Spleen (tissue), 11 donors: ENCODE measurements at regions not wholly inside any gene's neighbourhood (a gene's known extent, or its start where the extent isn't known, plus 50 kb on each side); places are given as distances from the start of the nearest gene placed in this dataset.
"Not testable (repeated sequence)": the region's sequence is repeated elsewhere in the genome, so short reads cannot be mapped to it uniquely, and the experiment has no call there.

ENCODE experiments used
- DNase-seq: peaks from one replicate; pipeline ENCODE4 v3.0.0-alpha.2; 2020
- H3K27ac ChIP-seq, 8 donors: fragments of 200-600 bp; sonication (generic) in 7 of 8; 1 replicate in 4 of 8; 2 replicates in 4 of 8; pipeline versions ENCODE4 v1.5.0 to v1.8.0; 2016 to 2021; ENCODE audit warnings: inconsistent platforms in 4 of 8, mild to moderate bottlenecking in 4 of 8, moderate library complexity in 1 of 8
- H3K27me3 ChIP-seq, 7 donors: fragments of 200-600 bp; sonication (generic) in 6 of 7; replicated peaks in 1 of 7; 1 replicate in 4 of 7; 2 replicates in 3 of 7; pipeline versions ENCODE4 v1.5.0 to v1.8.0; 2016 to 2021; ENCODE audit warnings: inconsistent platforms in 3 of 7, mild to moderate bottlenecking in 1 of 7
- H3K36me3 ChIP-seq, 6 donors: fragments of 200-600 bp; sonication (generic) in 5 of 6; 1 replicate in 4 of 6; 2 replicates in 2 of 6; pipeline versions ENCODE4 v1.5.0 to v1.8.0; 2016 to 2021; ENCODE audit warnings: inconsistent platforms in 2 of 6
- H3K4me1 ChIP-seq, 6 donors: fragments of 200-600 bp; sonication (generic) in 5 of 6; 1 replicate in 3 of 6; 2 replicates in 3 of 6; pipeline versions ENCODE4 v1.5.0 to v1.8.0; 2016 to 2021; ENCODE audit warnings: inconsistent platforms in 3 of 6
- H3K4me3 ChIP-seq, 8 donors: fragments of 200-600 bp; sonication (generic) in 7 of 8; 1 replicate in 4 of 8; 2 replicates in 4 of 8; pipeline versions ENCODE4 v1.5.0 to v1.8.0; 2016 to 2021; ENCODE audit warnings: inconsistent platforms in 4 of 8, mild to moderate bottlenecking in 4 of 8, moderate library complexity in 2 of 8
- H3K9me3 ChIP-seq, 8 donors: fragments of 200-600 bp; sonication (generic) in 7 of 8; 1 replicate in 4 of 8; 2 replicates in 4 of 8; pipeline versions ENCODE4 v1.5.0 to v1.8.0; 2016 to 2021; ENCODE audit warnings: inconsistent platforms in 4 of 8
- CTCF ChIP-seq, 11 experiments: fragments of 200-600 bp in 7 of 11; fragments of 450-650 bp in 4 of 11; sonication (generic) in 4 of 11; IDR thresholded peaks in 8 of 11; conservative IDR thresholded peaks in 3 of 11; 1 replicate in 7 of 11; 2 replicates in 4 of 11; pipeline versions ENCODE4 v1.4.0 to v1.8.0; 2016 to 2021; ENCODE audit warnings: antibody characterized with exemption in 11 of 11, inconsistent platforms in 4 of 11, mild to moderate bottlenecking in 1 of 11
- POLR2A ChIP-seq, 3 donors: fragments of 450-650 bp; IDR thresholded peaks; one replicate each; pipeline ENCODE4 v1.5.1; 2017; ENCODE audit warnings: antibody characterized with exemption in 3 of 3, mild to moderate bottlenecking in 1 of 3
- POLR2AphosphoS5 ChIP-seq, 3 donors: sonication (generic); formaldehyde crosslinking; IDR thresholded peaks; one replicate each; pipeline ENCODE4 v1.5.1; 2017; ENCODE audit warnings: antibody characterized with exemption in 3 of 3
- WGBS, 5 donors: extraction: QIAGEN DNeasy Blood & Tissue Kit in 3 of 5; methylation state at CpG; one replicate each; pipeline versions ENCODE4 v1.1.5 to v1.1.7; 2013 to 2018; 5-methylcytosine and 5-hydroxymethylcytosine counted together
- intact Hi-C: fragments of 100-400 bp; cut with DNase I; formaldehyde crosslinking; loops from one replicate; pipeline ENCODE4 v1.15.0; 2023; ENCODE audit warnings: low total_unique reads
- donor health status: healthy with polysubstance abuse.
- donor health status: DM: no; HTN: no; CAD: no; lungs with moderate emphysema.
- donor health status: DM: no; HTN: no; CAD: no.
- donor health status: Bipolar disorder and iron deficiency.
- donor health status: healthy.
- donor health status: DM: no; HTN: no; CAD: no.
- donor health status: DM: yes; HTN: yes; CAD: no.

GRCh38 chr3:195989921-195990840 lies 81.8 kb upstream of the TNK2 start:
- Histone ChIP-seq H3K4me1 (peaks cover 0 to 19% (median 5%) of the 10 kb centered on the region in 6 donors), H3K27ac (peak overlapping the region; percentile 85 to 92 (median 88)), H3K4me3 (peak overlapping the region; percentile 48 to 89 (median 70))
- H3K9me3 ChIP-seq, intact Hi-C loops, H3K36me3 ChIP-seq, H3K27me3 ChIP-seq: not testable (repeated sequence)
- peak; percentile 74 to 89 (median 87) for TF ChIP-seq POLR2AphosphoS5 (IDR thresholded peaks at IDR 0.05)
- peak in 1 of 3 donors; percentile 70 for TF ChIP-seq POLR2A (IDR thresholded peaks at IDR 0.05)
- peak in 1 of 11 experiments; percentile 21 for TF ChIP-seq CTCF (IDR thresholded peaks at IDR 0.05 in 8 of 11, conservative IDR thresholded peaks at IDR 0.05 in 3 of 11)
- peak; percentile 97 for DNase-seq
- WGBS, 5 donors = 1 to 2% (median 2%) methylated on average over 25 to 91 of the region's 107 CpGs

GRCh38 chr3:195989197-195989920 lies 81.0 kb upstream of the TNK2 start:
- Histone ChIP-seq H3K4me1 (peaks cover 0 to 19% (median 5%) of the 10 kb centered on the region in 6 donors), H3K36me3 (peaks cover 0 to 11% (median 0%) of the 10 kb centered on the region in 6 donors), H3K27ac (peak overlapping the region in 4 of 8 donors; percentile 88 to 92 (median 90)), H3K4me3 (peak overlapping the region; percentile 48 to 89 (median 70))
- H3K9me3 ChIP-seq, H3K27me3 ChIP-seq, intact Hi-C loops: not testable (repeated sequence)
- DNase-seq = peak; percentile 87
- 0 to 7% (median 2%) methylated on average over 5 to 27 of the region's 46 CpGs for WGBS, 5 donors

DNA sequence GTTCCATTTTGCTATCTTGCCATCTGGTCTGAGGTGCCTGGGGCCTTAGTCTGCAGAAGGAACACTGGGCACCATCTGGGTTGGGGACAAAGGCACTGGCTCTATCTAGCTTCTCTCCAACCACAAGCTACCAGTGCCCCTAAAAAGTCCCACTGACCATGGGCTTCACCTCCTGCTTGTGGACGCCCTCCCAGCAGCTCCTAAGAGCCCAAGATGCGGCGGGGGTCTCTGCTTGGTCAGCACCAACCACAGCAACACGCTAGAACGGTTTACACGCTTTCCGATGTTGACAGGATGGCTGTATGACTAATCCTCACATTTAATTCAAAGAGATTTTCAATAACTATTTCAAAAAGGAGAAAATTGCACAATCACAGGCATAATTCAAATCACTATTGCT lies 80.4 kb upstream of the TNK2 start:
- intact Hi-C loops, H3K27ac ChIP-seq, H3K27me3 ChIP-seq, H3K9me3 ChIP-seq, DNase-seq: not testable (repeated sequence)
- 65 to 82% (median 70%) methylated on average over 7 of the region's 7 CpGs for WGBS, 5 donors
- Histone ChIP-seq H3K4me3 (peak overlapping the region in 1 of 8 donors; percentile 16), H3K4me1 (peaks cover 0 to 19% (median 5%) of the 10 kb centered on the region in 6 donors), H3K36me3 (peaks cover 0 to 17% (median 2%) of the 10 kb centered on the region in 6 donors)

DNA sequence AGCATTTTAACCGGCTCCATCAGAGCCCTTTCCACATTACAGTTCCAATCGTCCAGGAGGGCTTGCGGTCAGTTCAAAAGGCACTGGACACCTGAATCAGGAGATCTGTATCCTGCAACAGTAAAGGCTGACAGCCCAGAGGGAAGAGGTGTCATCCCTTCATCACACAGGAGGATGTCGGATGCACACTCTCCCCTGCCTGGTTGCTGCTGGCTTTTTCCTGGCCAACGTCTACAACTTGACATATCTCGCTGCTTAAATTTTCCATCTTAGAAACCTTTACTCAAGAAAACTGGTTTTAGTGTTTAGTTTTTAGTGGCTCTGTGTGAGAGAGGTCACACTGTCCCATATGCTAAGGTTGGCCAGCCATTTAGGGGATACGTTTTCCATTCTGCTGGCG lies 78.7 kb upstream of the TNK2 start:
- WGBS, 5 donors = 83 to 92% (median 88%) methylated on average over 3 to 5 of the region's 8 CpGs
- H3K27ac ChIP-seq, H3K27me3 ChIP-seq, H3K9me3 ChIP-seq, H3K4me3 ChIP-seq, intact Hi-C loops, DNase-seq: not testable (repeated sequence)
- peaks cover 0 to 19% (median 5%) of the 10 kb centered on the region in 6 donors for H3K4me1 ChIP-seq
- H3K36me3 ChIP-seq = peaks cover 0 to 34% (median 8%) of the 10 kb centered on the region in 6 donors

GRCh38 chr3:195986576-195986975 lies 78.2 kb upstream of the TNK2 start:
- H3K27me3 ChIP-seq, intact Hi-C loops, H3K4me3 ChIP-seq, DNase-seq, H3K9me3 ChIP-seq, H3K27ac ChIP-seq: not testable (repeated sequence)
- H3K36me3 ChIP-seq = peaks cover 0 to 38% (median 9%) of the 10 kb centered on the region in 6 donors
- peaks cover 0 to 19% (median 5%) of the 10 kb centered on the region in 6 donors for H3K4me1 ChIP-seq
- WGBS, 5 donors = 77% methylated on average over 2 of the region's 4 CpGs; no CpG with 5 or more reads in 4 of the 5 donors

- Histone ChIP-seq H3K4me1 (peaks cover 0 to 12% (median 3%) of the 10 kb centered on the region in 6 donors), H3K36me3 (peaks cover 0 to 47% (median 9%) of the 10 kb centered on the region in 6 donors)
- H3K4me3 ChIP-seq, intact Hi-C loops, H3K27ac ChIP-seq, DNase-seq, H3K27me3 ChIP-seq, H3K9me3 ChIP-seq: not testable (repeated sequence)
- 98 to 99% (median 98%) methylated on average over 7 to 10 of the region's 11 CpGs for WGBS, 5 donors
These were observed 77.1 kb upstream of the TNK2 start for GRCh38 chr3:195985348-195985920.

DNA sequence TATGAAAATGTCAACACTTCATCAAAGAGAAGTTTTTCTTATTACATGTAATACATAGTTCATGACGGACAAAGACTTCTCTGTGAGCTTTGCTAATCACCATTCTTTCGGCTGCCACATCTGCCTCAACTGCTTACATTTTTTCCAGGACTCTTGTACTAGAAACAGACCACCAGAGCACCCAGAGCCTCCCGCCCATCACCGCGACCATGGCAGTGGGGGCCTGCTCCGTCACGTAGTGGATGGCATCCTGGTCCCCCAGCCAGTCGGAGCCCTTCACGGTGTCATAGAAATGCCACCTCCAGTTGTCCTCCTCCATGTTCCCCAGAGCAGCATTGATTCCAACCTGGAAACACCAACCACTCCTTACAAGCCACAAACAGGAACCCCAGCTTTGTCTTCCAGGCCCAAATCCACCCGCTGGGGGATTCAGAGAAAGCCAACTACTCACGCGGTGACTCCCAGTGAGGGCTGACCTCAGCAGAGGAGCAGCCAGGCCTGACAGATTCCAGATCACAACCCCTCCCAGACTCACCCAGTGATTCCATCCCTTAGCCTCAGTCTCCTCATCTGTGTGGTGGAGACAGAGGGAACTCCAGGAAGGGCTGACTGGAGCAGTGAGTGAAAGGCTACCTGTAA lies 76.2 kb upstream of the TNK2 start:
- 96 to 99% (median 97%) methylated on average over 11 to 12 of the region's 12 CpGs for WGBS, 5 donors
- H3K27ac ChIP-seq, H3K4me3 ChIP-seq, H3K27me3 ChIP-seq, intact Hi-C loops, H3K9me3 ChIP-seq, DNase-seq: not testable (repeated sequence)
- peaks cover 0 to 11% (median 3%) of the 10 kb centered on the region in 6 donors for H3K4me1 ChIP-seq
- H3K36me3 ChIP-seq = peaks cover 0 to 56% (median 13%) of the 10 kb centered on the region in 6 donors

GRCh38 chr3:195983880-195984279 lies 75.5 kb upstream of the TNK2 start:
- 78 to 89% (median 86%) methylated on average over 16 of the region's 16 CpGs for WGBS, 5 donors

More at GRCh38 chr3:195983880-195984279, 75.5 kb upstream of the TNK2 start:
- DNase-seq, H3K27me3 ChIP-seq, intact Hi-C loops, H3K27ac ChIP-seq, H3K4me3 ChIP-seq, H3K9me3 ChIP-seq, H3K4me1 ChIP-seq: not testable (repeated sequence)
- H3K36me3 ChIP-seq = peaks cover 0 to 63% (median 15%) of the 10 kb centered on the region in 6 donors
